SU-DHL-6 (cell line): ENCODE measurements at regions not wholly inside any gene's neighbourhood (a gene's known extent, or its start where the extent isn't known, plus 50 kb on each side); places are given as distances from the start of the nearest gene placed in this dataset.

Experiments used
- EZH2phosphoT487 ChIP-seq: fragments of 200-600 bp; sonication (generic), shearing (Covaris generic); conservative IDR thresholded peaks from 2 replicates; pipeline ENCODE4 v1.6.1; 2018; ENCODE audit warnings: mild to moderate bottlenecking, antibody characterized with exemption, low read length, moderate library complexity, mixed read lengths
- TF ChIP-seq, protein P1 (sequence below): fragments of 200-600 bp; sonication (generic); IDR thresholded peaks from one replicate; pipeline ENCODE4 v1.5.1; 2017; ENCODE audit warnings: antibody characterized with exemption, mild to moderate bottlenecking, low read length, moderate library complexity; ENCODE audit not compliant: insufficient read depth, poor library complexity, severe bottlenecking

DNA sequence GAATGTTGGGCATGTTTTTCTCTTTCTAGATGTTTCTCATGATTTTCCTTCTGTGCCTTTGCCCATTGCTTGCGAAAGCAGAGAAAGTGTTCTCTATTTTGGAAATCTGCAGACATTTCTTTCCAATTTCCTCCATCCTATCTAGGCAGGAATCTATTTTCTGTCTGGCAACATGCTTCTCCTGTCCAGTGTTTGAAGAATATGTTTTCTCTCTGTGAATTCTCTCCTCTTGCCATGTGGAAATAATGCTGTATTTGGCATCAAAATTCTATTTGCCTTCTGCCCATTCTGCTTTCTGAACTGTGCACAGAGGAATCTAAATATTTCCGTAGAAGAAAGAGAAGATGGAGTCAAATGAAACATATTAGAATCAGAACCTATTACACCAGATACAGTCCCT lies 833.3 kb downstream of the CDH9 start:
- TF ChIP-seq, protein P1, sequence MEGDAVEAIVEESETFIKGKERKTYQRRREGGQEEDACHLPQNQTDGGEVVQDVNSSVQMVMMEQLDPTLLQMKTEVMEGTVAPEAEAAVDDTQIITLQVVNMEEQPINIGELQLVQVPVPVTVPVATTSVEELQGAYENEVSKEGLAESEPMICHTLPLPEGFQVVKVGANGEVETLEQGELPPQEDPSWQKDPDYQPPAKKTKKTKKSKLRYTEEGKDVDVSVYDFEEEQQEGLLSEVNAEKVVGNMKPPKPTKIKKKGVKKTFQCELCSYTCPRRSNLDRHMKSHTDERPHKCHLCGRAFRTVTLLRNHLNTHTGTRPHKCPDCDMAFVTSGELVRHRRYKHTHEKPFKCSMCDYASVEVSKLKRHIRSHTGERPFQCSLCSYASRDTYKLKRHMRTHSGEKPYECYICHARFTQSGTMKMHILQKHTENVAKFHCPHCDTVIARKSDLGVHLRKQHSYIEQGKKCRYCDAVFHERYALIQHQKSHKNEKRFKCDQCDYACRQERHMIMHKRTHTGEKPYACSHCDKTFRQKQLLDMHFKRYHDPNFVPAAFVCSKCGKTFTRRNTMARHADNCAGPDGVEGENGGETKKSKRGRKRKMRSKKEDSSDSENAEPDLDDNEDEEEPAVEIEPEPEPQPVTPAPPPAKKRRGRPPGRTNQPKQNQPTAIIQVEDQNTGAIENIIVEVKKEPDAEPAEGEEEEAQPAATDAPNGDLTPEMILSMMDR: no peak
- no peak for TF ChIP-seq EZH2phosphoT487
